Endothelial cell of umbilical vein (primary cell): ENCODE measurements at regions not wholly inside any gene's neighbourhood (a gene's known extent, or its start where the extent isn't known, plus 50 kb on each side); places are given as distances from the start of the nearest gene placed in this dataset.

Experiments used
- BruUV-seq: library from RNA; stranded (reverse); fragments of 400-500 nt; replicated peaks from 2 replicates; lab custom pipeline; 2021; lab: Mats Ljungman, UMichigan
- CTCF ChIA-PET: fragments of 300-600, 350-600 bp; sonication (Branson Sonifier 250); formaldehyde crosslinking; loops from one replicate; lab custom pipeline; 2021; ENCODE audit warnings: antibody characterized with exemption, inconsistent platforms; lab: Charles Lee
- POLR2A ChIA-PET: fragments of 300-600, 350-600 bp; sonication (Branson Sonifier 250); formaldehyde crosslinking; loops from one replicate; lab custom pipeline; 2021; ENCODE audit warnings: antibody characterized with exemption, inconsistent platforms; lab: Charles Lee
- DNase-seq: peaks from one replicate; pipeline ENCODE4 v3.0.0-alpha.2; 2011; ENCODE audit warnings: low read depth, low spot score
- FAIRE-seq: peaks from 2 replicates; lab custom pipeline; 2011; peaks lifted over from hg19 to GRCh38; lab: Jason Lieb, UNC
- H2AFZ ChIP-seq: 2 replicates; pipeline ENCODE4 v1.6.0; 2012; ENCODE audit warnings: low read depth, low read length, control low read depth, inconsistent platforms
- H3K27ac ChIP-seq: 2 replicates; pipeline ENCODE4 v1.5.1; 2011; ENCODE audit warnings: low read depth, mild to moderate bottlenecking, control low read depth, low read length, moderate library complexity; ENCODE audit not compliant: insufficient read depth
- H3K27me3 ChIP-seq, 2 experiments: 2 replicates each; pipeline versions ENCODE4 v1.6.0 to v1.6.1; 2011; ENCODE audit warnings: low read length in 2 of 2, mixed read lengths in 1 of 2; ENCODE audit not compliant: control insufficient read depth in 2 of 2, insufficient read depth in 2 of 2
- H3K36me3 ChIP-seq, 2 experiments: 2 replicates in 1 of 2; 3 replicates in 1 of 2; pipeline ENCODE4 v1.5.1; 2011; ENCODE audit warnings: low read length in 2 of 2, mild to moderate bottlenecking in 1 of 2, moderate library complexity in 1 of 2; ENCODE audit not compliant: control insufficient read depth in 2 of 2, insufficient read depth in 2 of 2; ENCODE audit errors: extremely low read depth in 1 of 2
- H3K4me1 ChIP-seq: 3 replicates; pipeline ENCODE4 v1.5.1; 2011; ENCODE audit warnings: mild to moderate bottlenecking, low read length; ENCODE audit not compliant: control insufficient read depth, insufficient read depth; ENCODE audit errors: extremely low read depth
- H3K4me2 ChIP-seq: 2 replicates; pipeline ENCODE4 v1.6.1; 2011; ENCODE audit warnings: low read length, control low read depth, mixed read lengths; ENCODE audit not compliant: insufficient read depth
- H3K4me3 ChIP-seq, 3 experiments: fragments of 200-600 bp in 1 of 3; sonication (generic), shearing (Covaris generic) in 1 of 3; replicated peaks in 1 of 3; 2 replicates each; pipeline ENCODE4 v1.5.1; 2011 to 2016; ENCODE audit warnings: control low read depth in 3 of 3, low read length in 3 of 3, mild to moderate bottlenecking in 2 of 3, inconsistent platforms in 1 of 3, low read depth in 1 of 3, moderate library complexity in 1 of 3; ENCODE audit not compliant: insufficient read depth in 1 of 3
- H3K79me2 ChIP-seq: 2 replicates; pipeline ENCODE4 v1.6.0; 2012; ENCODE audit warnings: low read length, inconsistent platforms; ENCODE audit not compliant: control insufficient read depth, insufficient read depth
- H3K9ac ChIP-seq: replicated peaks from 2 replicates; pipeline ENCODE3; 2011; ENCODE audit warnings: low read length, control low read depth; ENCODE audit not compliant: insufficient read depth; ENCODE audit errors: extremely low read depth
- H3K9me1 ChIP-seq: replicated peaks from 3 replicates; pipeline ENCODE4 v1.6.0; 2011; ENCODE audit warnings: mild to moderate bottlenecking, low read length; ENCODE audit not compliant: control insufficient read depth, insufficient read depth; ENCODE audit errors: extremely low read depth
- H3K9me3 ChIP-seq: replicated peaks from 2 replicates; pipeline ENCODE4 v1.5.1; 2012; ENCODE audit warnings: low read length, inconsistent platforms; ENCODE audit not compliant: control insufficient read depth, insufficient read depth
- H4K20me1 ChIP-seq: replicated peaks from 2 replicates; pipeline ENCODE3; 2011; ENCODE audit warnings: mild to moderate bottlenecking, low read length; ENCODE audit not compliant: control insufficient read depth, insufficient read depth; ENCODE audit errors: extremely low read depth
- EZH2 ChIP-seq: IDR thresholded peaks from 2 replicates; pipeline ENCODE4 v1.6.1; 2012; ENCODE audit warnings: borderline replicate concordance, low read depth, mild to moderate bottlenecking, moderate library complexity, low read length, inconsistent platforms; ENCODE audit not compliant: severe bottlenecking
- FOS ChIP-seq: IDR thresholded peaks from 2 replicates; pipeline ENCODE4 v1.6.1; 2011; ENCODE audit warnings: mild to moderate bottlenecking, low read length, moderate library complexity, borderline replicate concordance; ENCODE audit not compliant: insufficient read depth
- GATA2 ChIP-seq: IDR thresholded peaks from 2 replicates; pipeline ENCODE4 v1.7.0; 2011; ENCODE audit warnings: low read depth, mild to moderate bottlenecking, moderate library complexity, mixed read lengths, low read length; ENCODE audit not compliant: insufficient read length, insufficient read depth
- JUN ChIP-seq: IDR thresholded peaks from 2 replicates; pipeline ENCODE4 v1.6.1; 2011; ENCODE audit warnings: borderline replicate concordance, low read depth; ENCODE audit not compliant: insufficient read length, insufficient read depth
- MYC ChIP-seq: IDR thresholded peaks from one replicate; pipeline ENCODE4 v1.6.1; 2011; ENCODE audit warnings: mild to moderate bottlenecking, low read depth, low read length
- POLR2A ChIP-seq: IDR thresholded peaks from 2 replicates; pipeline ENCODE4 v1.6.1; 2012; ENCODE audit warnings: low read depth, mild to moderate bottlenecking, control low read depth, low read length
- POLR2AphosphoS5 ChIP-seq: IDR thresholded peaks from 2 replicates; pipeline ENCODE4 v1.6.1; 2012; ENCODE audit warnings: low read depth, mild to moderate bottlenecking, control low read depth, low read length, moderate library complexity; ENCODE audit not compliant: insufficient read depth
- dilution Hi-C: fragments of 300-500 bp; cut with MboI; formaldehyde crosslinking; loops from one replicate; pipeline ENCODE4 v1.15.0; 2019; ENCODE audit warnings: low sequenced_read_pairs; ENCODE audit not compliant: extremely low pct_ligation_motif_present
- intact Hi-C: fragments of 100-400 bp; cut with micrococcal nuclease; formaldehyde crosslinking; loops from one replicate; pipeline ENCODE4 v1.10.0; 2022
- TF ChIP-seq, protein P1 (sequence below): IDR thresholded peaks from 2 replicates; pipeline ENCODE4 v1.6.1; 2011; ENCODE audit not compliant: insufficient read depth, insufficient read length
- TF ChIP-seq, protein P2 (sequence below), 2 donors: IDR thresholded peaks; 1 replicate in 1 of 2; 2 replicates in 1 of 2; pipeline ENCODE4 v1.5.1; 2011; ENCODE audit warnings: low read length in 2 of 2, mild to moderate bottlenecking in 2 of 2, moderate library complexity in 2 of 2, control low read depth in 1 of 2, inconsistent platforms in 1 of 2, low read depth in 1 of 2; ENCODE audit not compliant: insufficient read depth in 1 of 2; ENCODE audit errors: extremely low read depth in 1 of 2

DNA sequence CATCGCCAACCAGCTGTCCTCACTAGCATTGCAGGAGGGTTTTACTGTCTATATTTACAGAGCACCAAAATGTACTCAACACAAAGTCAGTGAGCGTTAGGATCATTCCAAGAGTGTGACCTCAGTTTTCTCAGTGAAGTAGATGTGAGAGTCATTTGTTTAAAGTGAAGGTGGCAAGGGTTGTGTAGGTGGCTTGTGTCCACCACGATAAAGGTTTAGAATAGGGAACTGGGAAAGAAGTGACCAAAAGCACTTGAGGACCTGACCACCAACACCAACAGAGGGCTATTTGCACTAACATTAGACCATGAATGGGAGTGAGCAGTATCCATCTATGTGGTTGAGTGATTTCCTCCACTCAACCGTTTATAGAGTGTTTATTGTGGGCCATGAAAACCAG is 152.5 kb upstream of the POU2AF2 start:
- dilution Hi-C loops (no loop called here), intact Hi-C loops (no loop called here)
- H4K20me1 ChIP-seq, result no peaks in the 10 kb centered on the region
- no peak overlapping the region for H3K27ac ChIP-seq
- no peak overlapping the region for H3K4me2 ChIP-seq
- H3K27me3 ChIP-seq, result no peaks in the 10 kb centered on the region
- H3K9me3 ChIP-seq, result no peaks in the 10 kb centered on the region
- ChIA-PET CTCF (no interaction called here), POLR2A (no interaction called here)
- FAIRE-seq (no peak), DNase-seq (no peak)
- no peaks in the 10 kb centered on the region for H3K4me1 ChIP-seq
- H3K4me3 ChIP-seq, result no peak overlapping the region
- no peak overlapping the region for H3K9ac ChIP-seq
- BruUV-seq, result no TSS peak
- no peak overlapping the region for H2AFZ ChIP-seq
- H3K9me1 ChIP-seq, result no peaks in the 10 kb centered on the region
- no peaks in the 10 kb centered on the region for H3K79me2 ChIP-seq
- no peak for TF ChIP-seq EZH2
- no peak for TF ChIP-seq JUN
- no peaks in the 10 kb centered on the region for H3K36me3 ChIP-seq

DNA sequence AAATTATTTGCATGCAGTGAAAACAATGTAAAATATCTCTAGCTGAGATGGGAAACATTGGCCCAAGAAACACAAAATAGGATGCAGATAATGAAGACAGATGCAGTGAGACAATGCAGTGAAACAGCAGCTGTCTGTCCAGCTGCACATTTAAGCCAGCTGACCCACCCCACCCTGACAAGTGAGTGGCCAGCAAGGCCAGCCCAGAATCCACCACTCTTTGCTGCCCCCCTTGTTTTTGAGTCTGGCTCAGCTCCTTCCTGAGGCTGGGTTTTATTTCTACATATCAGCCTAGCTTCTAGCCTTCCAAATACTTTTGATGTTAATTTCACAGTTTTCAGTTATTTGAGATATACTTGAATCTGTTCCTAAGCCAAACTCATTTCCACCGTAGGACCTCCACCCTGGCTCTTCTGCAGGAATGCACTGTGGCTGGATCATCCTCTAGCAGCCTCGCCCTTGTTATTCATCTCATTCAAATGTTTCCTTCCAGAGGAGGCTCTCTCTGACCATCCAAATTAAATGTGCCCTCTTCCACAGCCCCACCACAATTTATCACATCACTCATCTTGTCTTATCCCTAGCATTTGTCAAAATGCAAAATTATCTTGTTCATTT is 154.1 kb upstream of the POU2AF2 start:
- TF ChIP-seq EZH2 (no peak), POLR2AphosphoS5 (no peak), JUN (no peak), MYC (no peak), POLR2A (no peak), GATA2 (no peak), FOS (no peak)
- TF ChIP-seq, protein P1, sequence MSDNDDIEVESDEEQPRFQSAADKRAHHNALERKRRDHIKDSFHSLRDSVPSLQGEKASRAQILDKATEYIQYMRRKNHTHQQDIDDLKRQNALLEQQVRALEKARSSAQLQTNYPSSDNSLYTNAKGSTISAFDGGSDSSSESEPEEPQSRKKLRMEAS, result no peak
- TF ChIP-seq, protein P2, sequence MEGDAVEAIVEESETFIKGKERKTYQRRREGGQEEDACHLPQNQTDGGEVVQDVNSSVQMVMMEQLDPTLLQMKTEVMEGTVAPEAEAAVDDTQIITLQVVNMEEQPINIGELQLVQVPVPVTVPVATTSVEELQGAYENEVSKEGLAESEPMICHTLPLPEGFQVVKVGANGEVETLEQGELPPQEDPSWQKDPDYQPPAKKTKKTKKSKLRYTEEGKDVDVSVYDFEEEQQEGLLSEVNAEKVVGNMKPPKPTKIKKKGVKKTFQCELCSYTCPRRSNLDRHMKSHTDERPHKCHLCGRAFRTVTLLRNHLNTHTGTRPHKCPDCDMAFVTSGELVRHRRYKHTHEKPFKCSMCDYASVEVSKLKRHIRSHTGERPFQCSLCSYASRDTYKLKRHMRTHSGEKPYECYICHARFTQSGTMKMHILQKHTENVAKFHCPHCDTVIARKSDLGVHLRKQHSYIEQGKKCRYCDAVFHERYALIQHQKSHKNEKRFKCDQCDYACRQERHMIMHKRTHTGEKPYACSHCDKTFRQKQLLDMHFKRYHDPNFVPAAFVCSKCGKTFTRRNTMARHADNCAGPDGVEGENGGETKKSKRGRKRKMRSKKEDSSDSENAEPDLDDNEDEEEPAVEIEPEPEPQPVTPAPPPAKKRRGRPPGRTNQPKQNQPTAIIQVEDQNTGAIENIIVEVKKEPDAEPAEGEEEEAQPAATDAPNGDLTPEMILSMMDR (IDR thresholded peaks at IDR 0.05; ENCODE audit: extremely low read depth in 1 of 2, insufficient read depth in 1 of 2, low read depth in 1 of 2, low read length in 2 of 2), result no peak
- no peaks in the 10 kb centered on the region for H4K20me1 ChIP-seq
- H3K9me3 ChIP-seq, result no peaks in the 10 kb centered on the region
- no peaks in the 10 kb centered on the region for H3K4me1 ChIP-seq
- dilution Hi-C loops, result no loop called here
- DNase-seq, result no peak
- no peaks in the 10 kb centered on the region for H3K9me1 ChIP-seq
- POLR2A ChIA-PET, result no interaction called here
- H3K27ac ChIP-seq, result no peak overlapping the region
- no peak overlapping the region for H2AFZ ChIP-seq
- no peaks in the 10 kb centered on the region for H3K36me3 ChIP-seq
- H3K79me2 ChIP-seq, result no peaks in the 10 kb centered on the region
- H3K27me3 ChIP-seq, result no peaks in the 10 kb centered on the region
- no peak overlapping the region for H3K4me2 ChIP-seq
- CTCF ChIA-PET, result no interaction called here
- intact Hi-C loops, result no loop called here
- H3K9ac ChIP-seq, result no peak overlapping the region
- H3K4me3 ChIP-seq, result no peak overlapping the region
- BruUV-seq, result no TSS peak
- no peak for FAIRE-seq
